ENCODE measurements at regions not wholly inside any gene's neighbourhood (a gene's known extent, or its start where the extent isn't known, plus 50 kb on each side); places are given as distances from the start of the nearest gene placed in this dataset.

GRCh38 chr5:9780501-9780900, 150.3 kb upstream of the TAS2R1 start:
- TF ChIP-seq CREB5 (CRISPR knock-in tag; IDR thresholded peaks at IDR 0.05; ENCODE audit: low read depth): no peak
- no peak for TF ChIP-seq ZFP30 (CRISPR knock-in tag; IDR thresholded peaks at IDR 0.05)
- no peak for TF ChIP-seq CSRNP3 (CRISPR knock-in tag; IDR thresholded peaks at IDR 0.05)
- no peak for TF ChIP-seq ZFP3 (CRISPR knock-in tag; IDR thresholded peaks at IDR 0.05)
- TF ChIP-seq SNAI2 (CRISPR knock-in tag; IDR thresholded peaks at IDR 0.05): no peak
- TF ChIP-seq TOX (CRISPR knock-in tag; IDR thresholded peaks at IDR 0.05; ENCODE audit: borderline replicate concordance): no peak
- TF ChIP-seq CSDC2 (CRISPR knock-in tag; IDR thresholded peaks at IDR 0.05): no peak
- no peak for TF ChIP-seq RARB (CRISPR knock-in tag; IDR thresholded peaks at IDR 0.05)
- no peak for TF ChIP-seq PATZ1 (CRISPR knock-in tag; IDR thresholded peaks at IDR 0.05; ENCODE audit: borderline replicate concordance)
- TF ChIP-seq ARNTL (CRISPR knock-in tag; IDR thresholded peaks at IDR 0.05; ENCODE audit: borderline replicate concordance, low read depth): no peak
- TF ChIP-seq PPARA (CRISPR knock-in tag; IDR thresholded peaks at IDR 0.05; ENCODE audit: borderline replicate concordance): no peak
- TF ChIP-seq GLIS3 (CRISPR knock-in tag; IDR thresholded peaks at IDR 0.05): no peak

All from SK-N-SH treated with all-trans-retinoic acid at 6 μM for 48 hours (cell line).